HG02981 (cell line): ENCODE measurements at regions not wholly inside any gene's neighbourhood (a gene's known extent, or its start where the extent isn't known, plus 50 kb on each side); places are given as distances from the start of the nearest gene placed in this dataset.

Experiments used
- ATAC-seq: cut with Tn5 transposase; IDR thresholded peaks from one replicate; pipeline ENCODE4 v1.9.1; 2021; ENCODE audit warnings: mild to moderate bottlenecking, moderate library complexity; ENCODE audit not compliant: unreplicated experiment

GRCh38 chr15:87209891-87210689, 1046.4 kb downstream of the NTRK3 start:
- no peak for ATAC-seq

GRCh38 chr15:87207990-87208580, 1048.5 kb downstream of the NTRK3 start:
- no peak for ATAC-seq

GRCh38 chr15:87207251-87207650, 1049.3 kb downstream of the NTRK3 start:
- ATAC-seq: no peak

- ATAC-seq: no peak
These were observed 1054.6 kb downstream of the NTRK3 start for GRCh38 chr15:87201986-87202385.

GRCh38 chr15:87200149-87200548, 1056.4 kb downstream of the NTRK3 start:
- ATAC-seq: no peak

GRCh38 chr15:87197981-87198380, 1058.6 kb downstream of the NTRK3 start:
- no peak for ATAC-seq

GRCh38 chr15:87196498-87196897, 1060.0 kb downstream of the NTRK3 start:
- no peak for ATAC-seq

GRCh38 chr15:87193481-87193880, 1063.1 kb downstream of the NTRK3 start:
- ATAC-seq: no peak

- no peak for ATAC-seq
These were observed 1088.0 kb downstream of the AGBL1 start for GRCh38 chr15:87167706-87168105.

- ATAC-seq: no peak
These were observed 1087.4 kb downstream of the AGBL1 start for GRCh38 chr15:87167055-87167454.

- no peak for ATAC-seq
These were observed 1076.1 kb downstream of the AGBL1 start for GRCh38 chr15:87155771-87156170.

GRCh38 chr15:87154761-87155160, 1075.1 kb downstream of the AGBL1 start:
- ATAC-seq: no peak

- no peak for ATAC-seq
These were observed 1071.6 kb downstream of the AGBL1 start for GRCh38 chr15:87151202-87151748.

- ATAC-seq: no peak
These were observed 1066.0 kb downstream of the AGBL1 start for GRCh38 chr15:87145696-87146095.

- ATAC-seq: no peak
These were observed 1065.1 kb downstream of the AGBL1 start for GRCh38 chr15:87144775-87145174.

- ATAC-seq: no peak
These were observed 1062.4 kb downstream of the AGBL1 start for GRCh38 chr15:87142096-87142495.

GRCh38 chr15:87135109-87135508, 1055.4 kb downstream of the AGBL1 start:
- ATAC-seq: no peak

- ATAC-seq: no peak
These were observed 1054.0 kb downstream of the AGBL1 start for GRCh38 chr15:87133704-87134103.

GRCh38 chr15:87131067-87131466, 1051.4 kb downstream of the AGBL1 start:
- ATAC-seq: no peak

- no peak for ATAC-seq
These were observed 1050.2 kb downstream of the AGBL1 start for GRCh38 chr15:87129916-87130315.

- ATAC-seq: no peak
These were observed 1044.2 kb downstream of the AGBL1 start for GRCh38 chr15:87123676-87124382.

GRCh38 chr15:87121336-87121735, 1041.7 kb downstream of the AGBL1 start:
- no peak for ATAC-seq
